ENCODE measurements at regions not wholly inside any gene's neighbourhood (a gene's known extent, or its start where the extent isn't known, plus 50 kb on each side); places are given as distances from the start of the nearest gene placed in this dataset.

- no peak for TF ChIP-seq POLR2A (IDR thresholded peaks at IDR 0.05)
- no peak for TF ChIP-seq CTCF (IDR thresholded peaks at IDR 0.05 in 8 of 11, conservative IDR thresholded peaks at IDR 0.05 in 3 of 11)
Observed at GRCh38 chr21:15964236-15964855, 234.6 kb downstream of the USP25 start.

Measured in spleen (tissue), 7 donors.